SU-DHL-6 (cell line): ENCODE measurements at regions not wholly inside any gene's neighbourhood (a gene's known extent, or its start where the extent isn't known, plus 50 kb on each side); places are given as distances from the start of the nearest gene placed in this dataset.
"Not testable (repeated sequence)": the region's sequence is repeated elsewhere in the genome, so short reads cannot be mapped to it uniquely, and the experiment has no call there.

Experiments
- H2AFZ ChIP-seq: fragments of 200-600 bp; sonication (generic); 2 replicates; pipeline ENCODE4 v1.6.1; 2014; ENCODE audit warnings: low read depth, mild to moderate bottlenecking, moderate library complexity, mixed read lengths, antibody characterized with exemption, low read length; ENCODE audit not compliant: severe bottlenecking
- H3F3A ChIP-seq: fragments of 200-600 bp; shearing (Covaris generic); 2 replicates; pipeline ENCODE4 v1.6.0; 2016; ENCODE audit warnings: antibody characterized with exemption, mild to moderate bottlenecking; ENCODE audit not compliant: insufficient read depth
- H3K27ac ChIP-seq: fragments of 200-600 bp; sonication (generic); 2 replicates; pipeline ENCODE4 v1.5.1; 2016; ENCODE audit warnings: low read depth, mild to moderate bottlenecking, low read length, moderate library complexity, mixed read lengths
- H3K27me3 ChIP-seq: fragments of 200-600 bp; sonication (generic), shearing (Covaris generic); 2 replicates; pipeline ENCODE4 v1.6.0; 2014; ENCODE audit warnings: mild to moderate bottlenecking, low read length
- H3K36me3 ChIP-seq: fragments of 200-600 bp; sonication (generic); 2 replicates; pipeline ENCODE4 v1.6.1; 2014; ENCODE audit warnings: mild to moderate bottlenecking, low read length, mixed read lengths
- H3K4me2 ChIP-seq: fragments of 300-600, 200-600 bp; shearing (Covaris generic), sonication (generic); 2 replicates; pipeline ENCODE4 v1.6.0; 2014; ENCODE audit warnings: low read length, low read depth, mild to moderate bottlenecking; ENCODE audit not compliant: poor library complexity, severe bottlenecking
- H3K4me3 ChIP-seq: fragments of 200-600 bp; sonication (generic); 2 replicates; pipeline ENCODE4 v1.5.1; 2014; ENCODE audit warnings: antibody characterized with exemption, low read length, mild to moderate bottlenecking, mixed read lengths; ENCODE audit not compliant: insufficient read depth, poor library complexity, severe bottlenecking
- H3K79me2 ChIP-seq: fragments of 200-600 bp; sonication (generic); 2 replicates; pipeline ENCODE4 v1.6.1; 2014; ENCODE audit warnings: mild to moderate bottlenecking, low read length, moderate library complexity; ENCODE audit not compliant: insufficient read depth
- H3K9ac ChIP-seq: fragments of 200-600 bp; sonication (generic); 2 replicates; pipeline ENCODE4 v1.7.0; 2014; ENCODE audit warnings: mild to moderate bottlenecking, low read length
- H3K9me2 ChIP-seq: fragments of 200-600 bp; sonication (generic); replicated peaks from 2 replicates; pipeline ENCODE4 v1.6.1; 2014; ENCODE audit warnings: low read length; ENCODE audit not compliant: insufficient read depth
- H3K9me3 ChIP-seq: fragments of 200-600 bp; sonication (generic); 2 replicates; pipeline ENCODE4 v1.6.1; 2014; ENCODE audit warnings: low read length, mixed read lengths; ENCODE audit not compliant: insufficient read depth
- H4K20me1 ChIP-seq: fragments of 200-600 bp; sonication (generic); 2 replicates; pipeline ENCODE4 v1.6.1; 2014; ENCODE audit warnings: low read depth, mild to moderate bottlenecking, antibody characterized with exemption, low read length, moderate library complexity, mixed read lengths
- EZH2phosphoT487 ChIP-seq: fragments of 200-600 bp; sonication (generic), shearing (Covaris generic); conservative IDR thresholded peaks from 2 replicates; pipeline ENCODE4 v1.6.1; 2018; ENCODE audit warnings: mild to moderate bottlenecking, antibody characterized with exemption, low read length, moderate library complexity, mixed read lengths
- TF ChIP-seq, protein P1 (sequence below): fragments of 200-600 bp; sonication (generic); IDR thresholded peaks from one replicate; pipeline ENCODE4 v1.5.1; 2017; ENCODE audit warnings: antibody characterized with exemption, mild to moderate bottlenecking, low read length, moderate library complexity; ENCODE audit not compliant: insufficient read depth, poor library complexity, severe bottlenecking

DNA sequence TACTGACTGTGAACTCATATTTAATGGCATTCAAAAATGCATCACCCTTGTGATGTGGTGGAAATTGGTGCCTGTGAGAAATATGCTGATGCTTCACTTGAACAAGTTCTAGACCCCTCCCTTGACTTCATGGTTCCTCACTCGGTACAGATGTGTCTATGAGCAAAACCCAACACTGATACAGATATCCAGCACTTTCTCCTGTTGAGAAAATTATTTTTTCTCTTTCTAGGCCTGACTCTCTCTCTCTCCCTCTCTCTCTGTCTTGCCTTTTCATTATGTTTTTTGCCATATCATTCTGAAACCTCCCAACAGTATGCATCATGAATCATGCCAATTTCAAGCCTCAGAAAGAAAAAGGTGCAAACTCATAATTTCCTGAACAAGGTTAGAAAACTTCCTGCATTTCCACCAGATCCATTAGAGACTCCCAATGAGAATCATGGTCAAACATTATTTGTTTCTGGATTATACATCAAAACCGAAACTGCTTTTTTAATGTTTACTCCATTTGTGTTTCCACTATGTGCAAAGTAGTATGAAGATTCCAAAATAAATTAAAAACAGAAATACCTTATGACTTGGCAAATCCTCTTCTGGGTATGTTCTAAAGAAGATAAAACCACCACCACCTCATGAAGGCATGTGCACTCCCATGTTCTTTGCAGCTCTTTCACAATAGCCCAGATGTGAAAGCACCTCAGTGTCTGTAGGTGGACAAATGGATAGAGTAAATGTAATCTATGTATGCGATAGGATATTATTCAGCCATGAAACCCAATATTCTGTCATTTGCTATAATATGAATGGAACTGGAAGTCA lies 543.6 kb downstream of the TMEM121 start:
- H3K4me3 ChIP-seq: no peak overlapping the region
- no peak overlapping the region for H3K27ac ChIP-seq
- H3F3A ChIP-seq: no peaks in the 10 kb centered on the region
- H3K4me2 ChIP-seq: no peak overlapping the region
- no peak overlapping the region for H3K9ac ChIP-seq
- H4K20me1 ChIP-seq: no peaks in the 10 kb centered on the region
- no peaks in the 10 kb centered on the region for H3K79me2 ChIP-seq
- H3K27me3 ChIP-seq: no peaks in the 10 kb centered on the region
- no peaks in the 10 kb centered on the region for H3K9me2 ChIP-seq
- H2AFZ ChIP-seq: no peak overlapping the region
- TF ChIP-seq EZH2phosphoT487: no peak
- TF ChIP-seq, protein P1, sequence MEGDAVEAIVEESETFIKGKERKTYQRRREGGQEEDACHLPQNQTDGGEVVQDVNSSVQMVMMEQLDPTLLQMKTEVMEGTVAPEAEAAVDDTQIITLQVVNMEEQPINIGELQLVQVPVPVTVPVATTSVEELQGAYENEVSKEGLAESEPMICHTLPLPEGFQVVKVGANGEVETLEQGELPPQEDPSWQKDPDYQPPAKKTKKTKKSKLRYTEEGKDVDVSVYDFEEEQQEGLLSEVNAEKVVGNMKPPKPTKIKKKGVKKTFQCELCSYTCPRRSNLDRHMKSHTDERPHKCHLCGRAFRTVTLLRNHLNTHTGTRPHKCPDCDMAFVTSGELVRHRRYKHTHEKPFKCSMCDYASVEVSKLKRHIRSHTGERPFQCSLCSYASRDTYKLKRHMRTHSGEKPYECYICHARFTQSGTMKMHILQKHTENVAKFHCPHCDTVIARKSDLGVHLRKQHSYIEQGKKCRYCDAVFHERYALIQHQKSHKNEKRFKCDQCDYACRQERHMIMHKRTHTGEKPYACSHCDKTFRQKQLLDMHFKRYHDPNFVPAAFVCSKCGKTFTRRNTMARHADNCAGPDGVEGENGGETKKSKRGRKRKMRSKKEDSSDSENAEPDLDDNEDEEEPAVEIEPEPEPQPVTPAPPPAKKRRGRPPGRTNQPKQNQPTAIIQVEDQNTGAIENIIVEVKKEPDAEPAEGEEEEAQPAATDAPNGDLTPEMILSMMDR: no peak
- no peaks in the 10 kb centered on the region for H3K36me3 ChIP-seq
- H3K9me3 ChIP-seq: no peaks in the 10 kb centered on the region

DNA sequence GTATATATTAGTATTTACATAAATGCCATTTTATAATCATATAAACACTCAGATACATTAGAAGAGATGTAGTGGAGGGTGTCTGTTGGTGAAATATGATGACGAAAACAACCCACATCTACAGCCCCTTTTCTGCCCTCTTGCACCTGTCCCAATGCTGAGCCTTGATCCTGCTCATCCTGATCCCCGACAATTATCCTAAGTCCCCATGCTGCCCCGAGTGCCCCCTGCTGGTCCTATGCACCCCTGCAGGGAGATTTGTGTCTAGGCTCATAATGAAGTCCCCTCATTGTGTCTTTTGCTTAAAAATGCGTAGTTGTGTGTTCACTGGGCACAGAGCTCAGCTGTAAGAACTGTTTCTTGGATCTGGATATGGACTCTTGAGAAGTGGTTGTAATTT lies 554.5 kb downstream of the TMEM121 start:
- H3K9me3 ChIP-seq: no peaks in the 10 kb centered on the region
- H3F3A ChIP-seq: no peaks in the 10 kb centered on the region
- no peaks in the 10 kb centered on the region for H3K36me3 ChIP-seq
- no peak overlapping the region for H3K9ac ChIP-seq
- TF ChIP-seq EZH2phosphoT487: no peak
- TF ChIP-seq, protein P1: no peak
- H4K20me1 ChIP-seq: no peaks in the 10 kb centered on the region
- no peak overlapping the region for H2AFZ ChIP-seq
- no peaks in the 10 kb centered on the region for H3K27me3 ChIP-seq
- no peak overlapping the region for H3K4me2 ChIP-seq
- H3K79me2 ChIP-seq: no peaks in the 10 kb centered on the region
- no peak overlapping the region for H3K27ac ChIP-seq
- H3K4me3 ChIP-seq: no peak overlapping the region
- no peaks in the 10 kb centered on the region for H3K9me2 ChIP-seq

DNA sequence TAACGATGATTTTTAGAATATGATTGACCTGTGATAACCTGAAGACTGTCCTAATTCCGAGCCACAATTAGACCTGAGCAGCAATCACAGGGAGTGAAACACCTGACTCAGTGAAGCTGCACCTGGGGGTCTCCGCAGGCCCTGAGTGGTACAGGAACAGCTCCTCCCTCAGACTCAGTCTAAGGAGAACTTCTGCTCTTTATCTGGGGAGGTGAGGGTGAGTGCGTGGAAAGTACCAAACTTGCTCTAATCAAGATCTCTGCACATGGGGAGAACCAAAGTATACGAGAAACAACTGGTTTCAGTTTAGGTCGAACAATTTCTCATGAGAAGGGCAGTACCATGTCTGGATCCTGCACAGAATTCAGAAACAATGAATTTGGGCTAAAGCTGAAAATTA lies 555.3 kb downstream of the TMEM121 start:
- not testable (repeated sequence) for H3K27me3 ChIP-seq, H3K9me3 ChIP-seq, H3K79me2 ChIP-seq, H3K4me2 ChIP-seq, H3K4me3 ChIP-seq, H3K27ac ChIP-seq, H3F3A ChIP-seq, H3K9me2 ChIP-seq, H3K9ac ChIP-seq, H2AFZ ChIP-seq, H4K20me1 ChIP-seq, H3K36me3 ChIP-seq

DNA sequence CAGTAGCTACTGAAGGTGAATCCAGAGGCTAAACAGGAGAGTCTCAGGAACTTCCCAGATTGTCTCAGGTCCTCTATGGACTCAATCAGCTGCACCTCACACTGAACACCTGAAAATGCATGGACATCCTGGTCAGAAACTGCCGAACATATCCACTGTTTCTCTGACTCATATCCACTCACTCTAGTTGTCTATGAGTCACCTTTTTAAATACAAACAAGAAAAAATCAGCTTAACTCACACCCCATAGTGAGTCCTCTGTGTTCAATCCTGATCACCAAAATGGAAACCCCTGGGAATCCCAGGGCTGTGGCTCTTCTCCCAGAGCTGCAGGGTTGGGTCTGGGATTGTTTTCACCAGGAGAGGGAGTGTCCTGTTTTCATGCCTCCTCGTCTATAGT lies 556.7 kb downstream of the TMEM121 start:
- no peak overlapping the region for H2AFZ ChIP-seq
- no peaks in the 10 kb centered on the region for H3K9me2 ChIP-seq
- H3K4me2 ChIP-seq: no peak overlapping the region
- no peak for TF ChIP-seq EZH2phosphoT487
- TF ChIP-seq, protein P1: no peak
- H3F3A ChIP-seq: no peaks in the 10 kb centered on the region
- H3K36me3 ChIP-seq: no peaks in the 10 kb centered on the region
- H3K79me2 ChIP-seq: no peaks in the 10 kb centered on the region
- H3K27ac ChIP-seq: no peak overlapping the region
- no peak overlapping the region for H3K4me3 ChIP-seq
- H3K9me3 ChIP-seq: no peaks in the 10 kb centered on the region
- no peaks in the 10 kb centered on the region for H4K20me1 ChIP-seq
- H3K27me3 ChIP-seq: no peaks in the 10 kb centered on the region
- H3K9ac ChIP-seq: no peak overlapping the region
